ENCODE measurements at regions not wholly inside any gene's neighbourhood (a gene's known extent, or its start where the extent isn't known, plus 50 kb on each side); places are given as distances from the start of the nearest gene placed in this dataset.

DNA sequence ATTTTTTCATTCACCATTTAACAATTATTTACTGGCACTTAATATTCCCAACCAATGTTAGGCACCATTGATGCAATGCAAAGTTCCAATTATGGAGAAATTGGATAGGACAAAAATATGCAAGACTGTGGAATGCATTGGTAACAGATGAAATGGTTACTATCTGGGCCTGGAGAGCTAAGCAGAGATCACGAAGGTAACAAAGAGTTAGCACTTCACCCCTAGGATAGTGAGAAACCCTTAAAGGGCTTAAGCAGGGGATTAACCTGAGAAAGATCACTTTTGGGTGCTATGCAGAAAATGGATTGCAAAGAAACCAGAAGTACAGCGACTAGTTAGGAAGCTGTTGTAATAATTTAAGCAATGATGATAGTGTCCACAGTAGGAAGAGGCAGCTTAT is 129.6 kb upstream of the GPR149 start:
- H3K27me3 Mint-ChIP-seq, result no peaks in the 10 kb centered on the region
- H3K27ac Mint-ChIP-seq, result no peak overlapping the region
- no peak overlapping the region for H3K4me3 Mint-ChIP-seq
- Histone ChIP-seq H3K27me3 (replicated peaks in 1 of 4; ENCODE audit: control extremely low read depth in 1 of 4, control insufficient read depth in 3 of 4, insufficient read depth in 4 of 4, low read length in 3 of 4) (no peaks in the 10 kb centered on the region), H3K36me3 (replicated peaks in 1 of 2; ENCODE audit: control extremely low read depth in 1 of 2, control insufficient read depth in 1 of 2, extremely low read depth in 1 of 2, insufficient read depth in 2 of 2, low read length in 1 of 2) (no peaks in the 10 kb centered on the region), H3K4me1 (ENCODE audit: control insufficient read depth in 2 of 2, insufficient read depth in 2 of 2, low read length in 2 of 2) (no peaks in the 10 kb centered on the region), H3K27ac (ENCODE audit: low read length in 2 of 2) (no peak overlapping the region), H3K79me2 (ENCODE audit: control insufficient read depth, insufficient read depth, low read length) (no peaks in the 10 kb centered on the region), H3K9me3 (ENCODE audit: control extremely low read depth in 1 of 3, control insufficient read depth in 2 of 3, insufficient read depth in 1 of 3, low read length in 2 of 3) (no peaks in the 10 kb centered on the region), H2AFZ (ENCODE audit: insufficient read depth, low read depth, low read length, poor library complexity, severe bottlenecking) (no peak overlapping the region), H3K4me2 (replicated peaks; ENCODE audit: low read depth, low read length, poor library complexity, severe bottlenecking) (no peak overlapping the region), H3K9ac (ENCODE audit: low read length) (no peak overlapping the region), H4K20me1 (ENCODE audit: control insufficient read depth, insufficient read depth, low read length, poor library complexity, severe bottlenecking) (no peaks in the 10 kb centered on the region), H3K4me3 (ENCODE audit: control extremely low read depth in 1 of 5, extremely low read depth in 1 of 5, insufficient read depth in 1 of 5, low read depth in 2 of 5, low read length in 4 of 5) (no peak overlapping the region)
- CTCF ChIA-PET, result no interaction called here
- POLR2A ChIA-PET, result no interaction called here
- intact Hi-C loops (cut with micrococcal nuclease), result no loop called here
- 91% methylated on average over 2 of the region's 2 CpGs for WGBS (ENCODE audit: insufficient coverage)
- ATAC-seq (ENCODE audit: low read depth) (no peak), DNase-seq (no peak)
- no peak for TF ChIP-seq EZH2 (IDR thresholded peaks at IDR 0.05; ENCODE audit: borderline replicate concordance, insufficient read depth, low read depth, low read length, poor library complexity, severe bottlenecking)
- TF ChIP-seq, protein P1, sequence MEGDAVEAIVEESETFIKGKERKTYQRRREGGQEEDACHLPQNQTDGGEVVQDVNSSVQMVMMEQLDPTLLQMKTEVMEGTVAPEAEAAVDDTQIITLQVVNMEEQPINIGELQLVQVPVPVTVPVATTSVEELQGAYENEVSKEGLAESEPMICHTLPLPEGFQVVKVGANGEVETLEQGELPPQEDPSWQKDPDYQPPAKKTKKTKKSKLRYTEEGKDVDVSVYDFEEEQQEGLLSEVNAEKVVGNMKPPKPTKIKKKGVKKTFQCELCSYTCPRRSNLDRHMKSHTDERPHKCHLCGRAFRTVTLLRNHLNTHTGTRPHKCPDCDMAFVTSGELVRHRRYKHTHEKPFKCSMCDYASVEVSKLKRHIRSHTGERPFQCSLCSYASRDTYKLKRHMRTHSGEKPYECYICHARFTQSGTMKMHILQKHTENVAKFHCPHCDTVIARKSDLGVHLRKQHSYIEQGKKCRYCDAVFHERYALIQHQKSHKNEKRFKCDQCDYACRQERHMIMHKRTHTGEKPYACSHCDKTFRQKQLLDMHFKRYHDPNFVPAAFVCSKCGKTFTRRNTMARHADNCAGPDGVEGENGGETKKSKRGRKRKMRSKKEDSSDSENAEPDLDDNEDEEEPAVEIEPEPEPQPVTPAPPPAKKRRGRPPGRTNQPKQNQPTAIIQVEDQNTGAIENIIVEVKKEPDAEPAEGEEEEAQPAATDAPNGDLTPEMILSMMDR (IDR thresholded peaks at IDR 0.05), result no peak
- no peaks in the 10 kb centered on the region for H3K9me3 Mint-ChIP-seq (ENCODE audit: insufficient read depth)
- no peaks in the 10 kb centered on the region for H3K4me1 Mint-ChIP-seq

DNA sequence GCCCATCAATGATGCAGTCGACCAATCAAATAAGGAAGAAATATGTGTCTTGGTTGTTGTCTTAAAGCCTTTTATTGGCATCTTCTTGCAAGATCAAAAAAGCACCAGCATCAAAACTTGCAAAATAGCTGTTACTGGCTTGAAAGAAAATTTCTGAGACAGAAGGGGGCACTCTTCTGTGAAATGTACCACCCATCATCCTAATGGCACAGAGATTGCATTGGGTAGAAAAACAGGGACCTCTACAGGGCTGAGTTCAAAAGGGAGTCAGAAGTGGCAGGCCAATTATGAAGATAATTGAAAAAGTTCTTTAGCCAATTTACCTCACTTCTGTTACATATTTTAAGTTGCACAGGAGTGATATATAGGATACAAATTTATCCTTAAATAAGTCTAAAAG is 122.3 kb upstream of the GPR149 start:
- Mint-ChIP-seq H3K9me3 (ENCODE audit: insufficient read depth) (no peaks in the 10 kb centered on the region), H3K27me3 (no peaks in the 10 kb centered on the region), H3K4me3 (no peak overlapping the region), H3K27ac (no peak overlapping the region), H3K4me1 (no peaks in the 10 kb centered on the region)
- ATAC-seq (ENCODE audit: low read depth) (no peak), DNase-seq (no peak)
- Histone ChIP-seq H2AFZ (ENCODE audit: insufficient read depth, low read depth, low read length, poor library complexity, severe bottlenecking) (no peak overlapping the region), H4K20me1 (ENCODE audit: control insufficient read depth, insufficient read depth, low read length, poor library complexity, severe bottlenecking) (no peaks in the 10 kb centered on the region), H3K79me2 (ENCODE audit: control insufficient read depth, insufficient read depth, low read length) (no peaks in the 10 kb centered on the region), H3K36me3 (replicated peaks in 1 of 2; ENCODE audit: control extremely low read depth in 1 of 2, control insufficient read depth in 1 of 2, extremely low read depth in 1 of 2, insufficient read depth in 2 of 2, low read length in 1 of 2) (no peaks in the 10 kb centered on the region), H3K9me3 (ENCODE audit: control extremely low read depth in 1 of 3, control insufficient read depth in 2 of 3, insufficient read depth in 1 of 3, low read length in 2 of 3) (no peaks in the 10 kb centered on the region), H3K4me2 (replicated peaks; ENCODE audit: low read depth, low read length, poor library complexity, severe bottlenecking) (no peak overlapping the region), H3K27me3 (replicated peaks in 1 of 4; ENCODE audit: control extremely low read depth in 1 of 4, control insufficient read depth in 3 of 4, insufficient read depth in 4 of 4, low read length in 3 of 4) (no peaks in the 10 kb centered on the region), H3K9ac (ENCODE audit: low read length) (no peak overlapping the region), H3K4me3 (ENCODE audit: control extremely low read depth in 1 of 5, extremely low read depth in 1 of 5, insufficient read depth in 1 of 5, low read depth in 2 of 5, low read length in 4 of 5) (no peak overlapping the region), H3K27ac (ENCODE audit: low read length in 2 of 2) (no peak overlapping the region), H3K4me1 (ENCODE audit: control insufficient read depth in 2 of 2, insufficient read depth in 2 of 2, low read length in 2 of 2) (no peaks in the 10 kb centered on the region)
- ChIA-PET POLR2A (no interaction called here), CTCF (no interaction called here)
- 50% methylated on average over 1 of the region's 1 CpG for WGBS (ENCODE audit: insufficient coverage)
- TF ChIP-seq EZH2 (IDR thresholded peaks at IDR 0.05; ENCODE audit: borderline replicate concordance, insufficient read depth, low read depth, low read length, poor library complexity, severe bottlenecking), result no peak
- TF ChIP-seq, protein P1 (IDR thresholded peaks at IDR 0.05), result no peak
- intact Hi-C loops (cut with micrococcal nuclease), result no loop called here

All from B cell (primary cell).